ENCODE measurements at regions not wholly inside any gene's neighbourhood (a gene's known extent, or its start where the extent isn't known, plus 50 kb on each side); places are given as distances from the start of the nearest gene placed in this dataset.

DNA sequence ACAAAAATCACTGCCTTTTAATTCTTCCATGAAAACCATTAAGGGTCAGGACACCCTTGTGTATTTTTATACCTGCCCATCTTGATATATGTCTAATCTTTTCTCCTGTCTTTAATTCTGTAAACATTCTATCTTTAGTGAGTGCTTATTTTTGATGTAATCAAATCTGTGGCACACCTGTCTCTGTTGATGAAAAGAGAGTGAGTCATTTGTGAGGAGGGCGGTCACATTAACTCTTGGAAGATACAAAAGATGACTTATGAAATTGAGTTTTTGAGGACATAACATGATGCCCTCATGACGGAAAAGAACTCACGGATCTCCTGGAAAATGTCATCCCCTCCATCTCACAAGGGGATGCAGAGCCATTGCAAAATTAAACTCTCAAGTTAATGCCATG is 206.5 kb upstream of the PGR start:
- DNase-seq (ENCODE audit: extremely low read depth, low read depth): no peak
- TF ChIP-seq CTCF (IDR thresholded peaks at IDR 0.05; ENCODE audit: low read depth, low read length): no peak

DNA sequence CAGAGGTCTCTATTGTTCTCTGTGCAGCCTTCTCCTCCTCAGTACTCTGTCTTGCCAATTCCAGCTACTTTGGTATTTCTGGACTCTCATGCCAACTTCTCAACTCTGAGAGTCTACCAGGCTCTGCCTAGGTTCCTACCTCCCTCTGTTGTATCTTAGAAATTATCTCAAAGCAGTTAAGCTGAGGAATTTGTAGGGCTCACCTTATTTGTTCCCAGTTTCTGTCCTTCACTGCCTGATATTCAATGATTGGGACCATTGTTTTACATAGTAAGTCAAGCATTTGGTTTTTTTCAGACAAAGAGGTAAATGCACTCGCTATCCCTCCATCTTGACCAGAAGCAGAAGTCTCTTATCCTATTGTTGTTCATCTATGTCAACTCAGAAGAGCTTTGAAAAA is 205.0 kb upstream of the PGR start:
- no peak for TF ChIP-seq CTCF (IDR thresholded peaks at IDR 0.05; ENCODE audit: low read depth, low read length)
- DNase-seq (ENCODE audit: extremely low read depth, low read depth): no peak

GRCh38 chr11:101331411-101331810 is 201.8 kb upstream of the PGR start:
- DNase-seq (ENCODE audit: extremely low read depth, low read depth): no peak
- TF ChIP-seq CTCF (IDR thresholded peaks at IDR 0.05; ENCODE audit: low read depth, low read length): no peak

DNA sequence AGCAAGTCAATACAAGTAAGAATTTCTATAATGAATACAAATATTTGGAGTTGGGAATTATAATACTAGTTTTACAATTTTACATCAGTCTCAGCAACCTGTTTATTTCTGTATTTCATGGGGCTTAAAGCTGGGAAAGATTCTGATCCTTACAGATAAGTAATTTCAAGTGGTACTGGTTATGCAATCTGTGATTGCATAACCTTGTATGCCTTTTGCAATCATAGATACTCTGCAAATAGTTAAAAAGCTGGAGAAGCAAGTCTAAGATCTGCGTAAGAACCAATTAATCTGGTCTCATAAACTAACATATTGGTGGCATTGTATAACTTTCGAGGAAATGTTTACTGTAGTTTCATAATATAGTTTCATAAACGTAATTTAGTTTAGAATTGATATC is 198.3 kb upstream of the PGR start:
- TF ChIP-seq CTCF (IDR thresholded peaks at IDR 0.05; ENCODE audit: low read depth, low read length): no peak
- DNase-seq (ENCODE audit: extremely low read depth, low read depth): no peak

DNA sequence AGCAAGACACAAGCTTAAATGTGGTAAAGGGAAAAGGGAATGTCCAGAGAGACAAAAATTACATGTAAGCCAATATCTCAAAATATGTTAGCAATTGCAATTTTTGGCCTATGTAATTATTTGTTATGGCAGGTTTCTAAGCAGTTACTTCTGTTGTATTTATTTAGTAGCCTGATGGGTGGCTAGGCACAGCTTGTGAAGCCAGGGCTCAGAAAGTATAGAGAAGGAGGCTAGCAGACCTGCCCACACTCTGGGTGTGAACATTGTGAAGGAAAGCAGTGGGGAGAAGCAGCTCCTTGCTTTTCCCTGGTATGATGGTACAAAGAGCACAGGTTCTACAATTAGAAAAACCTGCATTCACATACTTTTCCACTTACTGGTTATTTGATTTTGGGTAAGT is 196.5 kb upstream of the PGR start:
- no peak for TF ChIP-seq CTCF (IDR thresholded peaks at IDR 0.05; ENCODE audit: low read depth, low read length)
- no peak for DNase-seq (ENCODE audit: extremely low read depth, low read depth)

- DNase-seq (ENCODE audit: extremely low read depth, low read depth): no peak
- no peak; the same call in 1 of the 2 replicates for TF ChIP-seq CTCF (IDR thresholded peaks at IDR 0.05; ENCODE audit: low read depth, low read length)
These were observed 194.4 kb upstream of the PGR start for GRCh38 chr11:101323997-101324396.

- no peak for TF ChIP-seq CTCF (IDR thresholded peaks at IDR 0.05; ENCODE audit: low read depth, low read length)
- no peak for DNase-seq (ENCODE audit: extremely low read depth, low read depth)
These were observed 191.6 kb upstream of the PGR start for GRCh38 chr11:101321222-101321621.
